ENCODE measurements at regions not wholly inside any gene's neighbourhood (a gene's known extent, or its start where the extent isn't known, plus 50 kb on each side); places are given as distances from the start of the nearest gene placed in this dataset.

DNA sequence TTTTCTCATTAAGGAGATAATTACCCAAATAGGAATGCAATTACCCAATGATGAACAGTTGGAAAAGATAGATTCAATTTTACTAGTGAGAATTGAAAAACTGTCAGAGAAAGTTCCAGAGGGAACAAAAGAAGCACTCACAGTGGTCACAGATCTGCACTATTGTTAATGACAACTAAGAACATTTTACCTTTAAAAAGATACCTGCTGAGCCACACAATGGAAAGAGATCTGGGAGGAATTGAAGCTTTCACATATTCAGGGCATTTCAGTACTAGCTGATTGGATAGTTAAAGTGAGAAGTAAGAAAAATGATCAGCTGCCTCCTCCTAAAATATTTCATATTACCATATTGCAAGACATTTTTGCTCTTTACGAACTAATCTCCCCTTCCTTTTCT lies 1822.2 kb downstream of the STIM2 start:
- no peak for TF ChIP-seq GATA2 (IDR thresholded peaks at IDR 0.05; ENCODE audit: low read depth, low read length)
- no peak for TF ChIP-seq GATA3 (IDR thresholded peaks at IDR 0.05; ENCODE audit: low read depth, low read length)

Measured in SH-SY5Y (cell line).